GM12891 (cell line): ENCODE measurements at regions not wholly inside any gene's neighbourhood (a gene's known extent, or its start where the extent isn't known, plus 50 kb on each side); places are given as distances from the start of the nearest gene placed in this dataset.

Experiments used
- PAX5 ChIP-seq: IDR thresholded peaks from 2 replicates; pipeline ENCODE4 v1.6.1; 2011; ENCODE audit warnings: low read length, moderate library complexity, mild to moderate bottlenecking; ENCODE audit not compliant: insufficient read depth, severe bottlenecking
- POLR2A ChIP-seq: IDR thresholded peaks from 2 replicates; pipeline ENCODE4 v1.6.1; 2011; ENCODE audit warnings: low read depth, low read length, control low read depth
- POLR2AphosphoS5 ChIP-seq: IDR thresholded peaks from 2 replicates; pipeline ENCODE4 v1.6.1; 2011; ENCODE audit warnings: low read depth, low read length, control low read depth
- POU2F2 ChIP-seq: IDR thresholded peaks from 2 replicates; pipeline ENCODE4 v1.6.1; 2011; ENCODE audit warnings: low read depth, mild to moderate bottlenecking, control low read depth, low read length, moderate library complexity
- SPI1 ChIP-seq: IDR thresholded peaks from 2 replicates; pipeline ENCODE4 v1.6.1; 2011; ENCODE audit warnings: low read depth, low read length, control low read depth
- TAF1 ChIP-seq: IDR thresholded peaks from 2 replicates; pipeline ENCODE4 v1.6.1; 2011; ENCODE audit warnings: low read depth, low read length, control low read depth

DNA sequence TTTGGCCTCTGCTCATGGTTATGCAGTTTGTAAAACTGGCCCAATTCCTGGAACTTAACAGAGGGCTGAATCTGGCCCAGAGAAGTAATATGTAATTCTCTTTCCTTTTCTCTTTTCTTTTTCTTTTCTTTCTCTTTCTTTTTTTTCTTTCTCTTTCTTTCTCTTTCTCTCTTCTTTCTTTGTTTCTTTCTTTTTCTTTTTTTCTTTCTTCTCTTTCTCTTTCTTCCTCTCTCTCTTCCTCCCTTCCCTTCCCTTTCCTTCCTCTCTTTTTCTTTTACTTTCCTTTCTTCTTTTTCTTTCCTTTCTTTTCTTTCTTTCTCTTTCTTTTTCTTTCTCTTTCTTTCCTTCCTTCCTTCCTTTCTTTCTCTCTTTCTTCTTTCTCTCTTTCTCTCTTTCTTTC, 88.8 kb upstream of the SLITRK5 start:
- no peak for TF ChIP-seq POLR2A
- TF ChIP-seq POU2F2, result no peak
- TF ChIP-seq POLR2AphosphoS5, result no peak
- TF ChIP-seq TAF1, result no peak
- TF ChIP-seq PAX5, result no peak
- no peak for TF ChIP-seq SPI1
